ENCODE measurements at regions not wholly inside any gene's neighbourhood (a gene's known extent, or its start where the extent isn't known, plus 50 kb on each side); places are given as distances from the start of the nearest gene placed in this dataset.

DNA sequence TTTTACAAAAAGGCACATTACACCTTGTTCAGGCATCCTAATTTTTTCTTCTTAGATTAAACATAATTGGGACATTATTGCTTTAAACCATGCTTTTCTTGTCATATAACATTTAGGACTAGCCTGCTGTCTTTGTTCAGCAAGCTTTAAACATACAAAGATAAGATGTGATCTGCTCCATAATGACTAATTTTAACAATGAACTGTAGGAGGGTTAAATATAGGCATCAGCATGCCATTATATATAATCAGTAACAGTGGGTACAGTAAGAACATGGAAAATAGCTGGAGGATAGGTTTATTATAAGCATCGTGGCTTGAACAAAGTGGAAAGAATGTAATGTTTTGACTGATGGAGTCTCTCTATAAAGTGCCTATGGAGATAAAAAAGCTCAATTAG is 661.7 kb downstream of the SLITRK6 start:
- TF ChIP-seq, protein P1, sequence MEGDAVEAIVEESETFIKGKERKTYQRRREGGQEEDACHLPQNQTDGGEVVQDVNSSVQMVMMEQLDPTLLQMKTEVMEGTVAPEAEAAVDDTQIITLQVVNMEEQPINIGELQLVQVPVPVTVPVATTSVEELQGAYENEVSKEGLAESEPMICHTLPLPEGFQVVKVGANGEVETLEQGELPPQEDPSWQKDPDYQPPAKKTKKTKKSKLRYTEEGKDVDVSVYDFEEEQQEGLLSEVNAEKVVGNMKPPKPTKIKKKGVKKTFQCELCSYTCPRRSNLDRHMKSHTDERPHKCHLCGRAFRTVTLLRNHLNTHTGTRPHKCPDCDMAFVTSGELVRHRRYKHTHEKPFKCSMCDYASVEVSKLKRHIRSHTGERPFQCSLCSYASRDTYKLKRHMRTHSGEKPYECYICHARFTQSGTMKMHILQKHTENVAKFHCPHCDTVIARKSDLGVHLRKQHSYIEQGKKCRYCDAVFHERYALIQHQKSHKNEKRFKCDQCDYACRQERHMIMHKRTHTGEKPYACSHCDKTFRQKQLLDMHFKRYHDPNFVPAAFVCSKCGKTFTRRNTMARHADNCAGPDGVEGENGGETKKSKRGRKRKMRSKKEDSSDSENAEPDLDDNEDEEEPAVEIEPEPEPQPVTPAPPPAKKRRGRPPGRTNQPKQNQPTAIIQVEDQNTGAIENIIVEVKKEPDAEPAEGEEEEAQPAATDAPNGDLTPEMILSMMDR (IDR thresholded peaks at IDR 0.05) = no peak
- no peak for TF ChIP-seq EZH2 (IDR thresholded peaks at IDR 0.05)
